ENCODE measurements at regions not wholly inside any gene's neighbourhood (a gene's known extent, or its start where the extent isn't known, plus 50 kb on each side); places are given as distances from the start of the nearest gene placed in this dataset.

- no peaks in the 10 kb centered on the region for H3K9me3 ChIP-seq
- H3K4me1 ChIP-seq: no peaks in the 10 kb centered on the region
- Mint-ChIP-seq H3K4me3 (ENCODE audit: unreplicated experiment) (no peak overlapping the region), H3K27ac (ENCODE audit: unreplicated experiment) (no peak overlapping the region), H3K9me3 (ENCODE audit: unreplicated experiment) (peaks cover 11% of the 10 kb centered on the region), H3K27me3 (ENCODE audit: insufficient read depth, unreplicated experiment) (peaks cover 6% of the 10 kb centered on the region), H3K36me3 (ENCODE audit: insufficient read depth, unreplicated experiment) (no peaks in the 10 kb centered on the region), H3K4me1 (ENCODE audit: low read depth, unreplicated experiment) (no peaks in the 10 kb centered on the region)
- H3K36me3 ChIP-seq (ENCODE audit: control insufficient read depth, insufficient read depth, low read length): no peaks in the 10 kb centered on the region
- no peaks in the 10 kb centered on the region for H3K27me3 ChIP-seq (replicated peaks; ENCODE audit: control insufficient read depth, insufficient read depth, low read length)
- no TSS peak for BruUV-seq (replicated peaks)
- CTCF ChIA-PET: no interaction called here
- TF ChIP-seq, protein P1, sequence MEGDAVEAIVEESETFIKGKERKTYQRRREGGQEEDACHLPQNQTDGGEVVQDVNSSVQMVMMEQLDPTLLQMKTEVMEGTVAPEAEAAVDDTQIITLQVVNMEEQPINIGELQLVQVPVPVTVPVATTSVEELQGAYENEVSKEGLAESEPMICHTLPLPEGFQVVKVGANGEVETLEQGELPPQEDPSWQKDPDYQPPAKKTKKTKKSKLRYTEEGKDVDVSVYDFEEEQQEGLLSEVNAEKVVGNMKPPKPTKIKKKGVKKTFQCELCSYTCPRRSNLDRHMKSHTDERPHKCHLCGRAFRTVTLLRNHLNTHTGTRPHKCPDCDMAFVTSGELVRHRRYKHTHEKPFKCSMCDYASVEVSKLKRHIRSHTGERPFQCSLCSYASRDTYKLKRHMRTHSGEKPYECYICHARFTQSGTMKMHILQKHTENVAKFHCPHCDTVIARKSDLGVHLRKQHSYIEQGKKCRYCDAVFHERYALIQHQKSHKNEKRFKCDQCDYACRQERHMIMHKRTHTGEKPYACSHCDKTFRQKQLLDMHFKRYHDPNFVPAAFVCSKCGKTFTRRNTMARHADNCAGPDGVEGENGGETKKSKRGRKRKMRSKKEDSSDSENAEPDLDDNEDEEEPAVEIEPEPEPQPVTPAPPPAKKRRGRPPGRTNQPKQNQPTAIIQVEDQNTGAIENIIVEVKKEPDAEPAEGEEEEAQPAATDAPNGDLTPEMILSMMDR (IDR thresholded peaks at IDR 0.05; ENCODE audit: insufficient read depth in 1 of 2, low read depth in 1 of 2, low read length in 1 of 2, severe bottlenecking in 1 of 2, unreplicated experiment in 1 of 2): no peak
- intact Hi-C loops (cut with micrococcal nuclease; ENCODE audit: unreplicated experiment): no loop called here
- DNase-seq: no peak
- no peak overlapping the region for H3K4me3 ChIP-seq (ENCODE audit: low read depth, low read length)
- POLR2A ChIA-PET: no interaction called here
Measured at GRCh38 chr1:29960156-29960755, 723.9 kb downstream of the PTPRU start.

DNA sequence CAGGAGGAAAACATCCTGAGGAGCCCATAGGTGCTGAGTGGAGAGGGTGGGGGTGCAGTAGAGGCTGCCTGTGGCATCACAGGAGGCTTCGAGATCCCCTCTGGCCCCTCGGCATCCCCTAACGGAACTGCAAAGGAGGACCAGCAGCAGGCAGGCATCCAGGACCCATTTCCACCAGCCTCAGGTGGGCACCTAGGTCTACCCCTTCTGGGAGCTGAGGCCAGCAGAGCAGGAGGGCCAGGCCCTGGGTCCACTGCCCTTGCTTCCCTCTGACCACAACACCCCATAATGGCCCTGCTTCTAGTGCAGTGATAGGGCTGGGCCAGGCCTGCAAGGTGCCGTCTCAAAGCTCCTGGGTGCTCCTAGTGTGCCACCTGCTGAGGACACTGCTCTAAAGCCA lies 723.0 kb downstream of the PTPRU start:
- no peaks in the 10 kb centered on the region for H3K36me3 Mint-ChIP-seq (ENCODE audit: insufficient read depth, unreplicated experiment)
- intact Hi-C loops (cut with micrococcal nuclease; ENCODE audit: unreplicated experiment): no loop called here
- CTCF ChIA-PET: no interaction called here
- TF ChIP-seq, protein P1 (IDR thresholded peaks at IDR 0.05; ENCODE audit: insufficient read depth in 1 of 2, low read depth in 1 of 2, low read length in 1 of 2, severe bottlenecking in 1 of 2, unreplicated experiment in 1 of 2): no peak
- Histone ChIP-seq H3K9me3 (no peaks in the 10 kb centered on the region), H3K4me1 (no peaks in the 10 kb centered on the region), H3K4me3 (ENCODE audit: low read depth, low read length) (no peak overlapping the region), H3K36me3 (ENCODE audit: control insufficient read depth, insufficient read depth, low read length) (no peaks in the 10 kb centered on the region), H3K27me3 (replicated peaks; ENCODE audit: control insufficient read depth, insufficient read depth, low read length) (no peaks in the 10 kb centered on the region)
- no peak overlapping the region for H3K27ac Mint-ChIP-seq (ENCODE audit: unreplicated experiment)
- H3K4me1 Mint-ChIP-seq (ENCODE audit: low read depth, unreplicated experiment): no peaks in the 10 kb centered on the region
- no TSS peak for BruUV-seq (replicated peaks)
- H3K27me3 Mint-ChIP-seq (ENCODE audit: insufficient read depth, unreplicated experiment): peaks cover 6% of the 10 kb centered on the region
- H3K4me3 Mint-ChIP-seq (ENCODE audit: unreplicated experiment): no peak overlapping the region
- DNase-seq: no peak
- peaks cover 11% of the 10 kb centered on the region for H3K9me3 Mint-ChIP-seq (ENCODE audit: unreplicated experiment)
- POLR2A ChIA-PET: no interaction called here

- Histone ChIP-seq H3K4me1 (no peaks in the 10 kb centered on the region), H3K36me3 (ENCODE audit: control insufficient read depth, insufficient read depth, low read length) (no peaks in the 10 kb centered on the region), H3K27me3 (replicated peaks; ENCODE audit: control insufficient read depth, insufficient read depth, low read length) (no peaks in the 10 kb centered on the region), H3K9me3 (no peaks in the 10 kb centered on the region), H3K4me3 (ENCODE audit: low read depth, low read length) (no peak overlapping the region)
- no peaks in the 10 kb centered on the region for H3K36me3 Mint-ChIP-seq (ENCODE audit: insufficient read depth, unreplicated experiment)
- peaks cover 11% of the 10 kb centered on the region for H3K9me3 Mint-ChIP-seq (ENCODE audit: unreplicated experiment)
- intact Hi-C loops (cut with micrococcal nuclease; ENCODE audit: unreplicated experiment): no loop called here
- BruUV-seq (replicated peaks): no TSS peak
- H3K4me1 Mint-ChIP-seq (ENCODE audit: low read depth, unreplicated experiment): no peaks in the 10 kb centered on the region
- H3K27me3 Mint-ChIP-seq (ENCODE audit: insufficient read depth, unreplicated experiment): peaks cover 9% of the 10 kb centered on the region
- no peak for DNase-seq
- ChIA-PET POLR2A (no interaction called here), CTCF (no interaction called here)
- H3K4me3 Mint-ChIP-seq (ENCODE audit: unreplicated experiment): no peak overlapping the region
- H3K27ac Mint-ChIP-seq (ENCODE audit: unreplicated experiment): no peak overlapping the region
- TF ChIP-seq, protein P1 (IDR thresholded peaks at IDR 0.05; ENCODE audit: insufficient read depth in 1 of 2, low read depth in 1 of 2, low read length in 1 of 2, severe bottlenecking in 1 of 2, unreplicated experiment in 1 of 2): no peak
Measured at GRCh38 chr1:29958271-29958670, 721.9 kb downstream of the PTPRU start.
